NCI-H524 treated with DMSO at 0.1 percent for 48 hours (cell line): ENCODE measurements at regions not wholly inside any gene's neighbourhood (a gene's known extent, or its start where the extent isn't known, plus 50 kb on each side); places are given as distances from the start of the nearest gene placed in this dataset.
A peak's percentile ranks its signal among the peaks of the same experiment; 100 is the strongest.
"Not testable (repeated sequence)": the region's sequence is repeated elsewhere in the genome, so short reads cannot be mapped to it uniquely, and the experiment has no call there.

Source experiments
- DNase-seq: peaks from one replicate; lab custom pipeline; 2025; lab: John Stamatoyannopoulos, UW

DNA sequence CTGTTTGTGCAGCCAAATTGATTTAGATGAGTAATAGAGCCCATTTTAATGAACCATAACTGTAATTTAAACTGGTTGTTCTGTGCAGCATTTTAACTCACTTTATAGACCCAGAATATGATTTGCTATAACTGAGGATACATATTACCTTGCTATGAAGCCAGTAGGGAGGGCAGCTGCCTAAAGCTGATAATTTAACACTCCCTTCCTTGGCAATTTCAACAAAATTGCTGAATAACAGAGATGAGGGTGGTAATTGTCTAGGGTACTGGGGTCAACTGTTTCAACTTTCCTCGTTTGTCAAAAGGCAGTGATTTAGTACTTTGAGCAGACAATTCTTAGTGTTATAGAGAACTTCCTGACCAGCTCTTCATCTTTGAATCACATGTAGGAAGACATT is 304.9 kb upstream of the POU1F1 start:
- DNase-seq: no peak

DNA sequence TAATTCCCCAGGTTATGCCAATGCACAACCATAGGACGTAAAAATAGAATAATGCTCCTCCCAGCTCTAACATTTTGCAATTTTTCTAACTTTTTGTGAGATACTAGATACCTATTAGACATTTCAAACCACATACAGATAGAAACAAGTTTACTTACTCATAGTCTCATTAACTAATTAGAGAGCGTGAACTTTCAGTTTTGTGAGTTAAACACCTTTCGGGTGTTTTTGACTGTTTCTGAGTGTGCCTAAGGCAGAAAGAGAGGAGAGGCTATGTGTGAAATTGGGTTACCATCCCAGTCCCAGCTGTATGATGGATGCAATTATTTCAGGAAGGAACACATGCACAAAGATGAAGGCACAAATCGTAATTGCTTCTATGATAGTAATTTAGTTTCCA is 300.4 kb upstream of the POU1F1 start:
- no peak for DNase-seq

GRCh38 chr3:87575550-87575949 is 299.2 kb upstream of the POU1F1 start:
- no peak for DNase-seq

GRCh38 chr3:87568331-87568730 is 291.9 kb upstream of the POU1F1 start:
- DNase-seq: no peak

GRCh38 chr3:87564438-87564837 is 288.1 kb upstream of the POU1F1 start:
- DNase-seq: no peak

DNA sequence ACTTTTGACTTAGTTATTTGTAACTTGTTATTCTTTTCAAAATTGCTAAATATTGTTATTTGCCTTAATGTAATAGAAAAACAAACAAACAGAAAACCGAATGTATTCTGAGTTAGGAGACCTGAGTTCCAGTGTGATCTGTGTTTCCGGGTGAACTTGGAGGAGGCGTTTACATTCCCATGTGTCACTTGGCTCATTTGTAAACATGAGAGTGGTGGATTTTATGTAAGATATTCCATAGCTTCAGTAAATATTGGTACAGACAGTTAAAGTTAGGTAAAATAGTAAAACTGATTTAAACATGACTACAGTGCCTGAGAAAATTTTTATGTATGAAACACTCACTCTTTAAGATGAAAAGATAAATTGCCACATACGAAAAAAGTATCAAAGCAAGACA is 287.3 kb upstream of the POU1F1 start:
- DNase-seq: no peak

- DNase-seq: no peak
Measured at GRCh38 chr3:87558492-87558891, 282.1 kb upstream of the POU1F1 start.

GRCh38 chr3:87555290-87555689 is 278.9 kb upstream of the POU1F1 start:
- DNase-seq: no peak

- no peak for DNase-seq
Measured at GRCh38 chr3:87553058-87553457, 276.7 kb upstream of the POU1F1 start.

DNA sequence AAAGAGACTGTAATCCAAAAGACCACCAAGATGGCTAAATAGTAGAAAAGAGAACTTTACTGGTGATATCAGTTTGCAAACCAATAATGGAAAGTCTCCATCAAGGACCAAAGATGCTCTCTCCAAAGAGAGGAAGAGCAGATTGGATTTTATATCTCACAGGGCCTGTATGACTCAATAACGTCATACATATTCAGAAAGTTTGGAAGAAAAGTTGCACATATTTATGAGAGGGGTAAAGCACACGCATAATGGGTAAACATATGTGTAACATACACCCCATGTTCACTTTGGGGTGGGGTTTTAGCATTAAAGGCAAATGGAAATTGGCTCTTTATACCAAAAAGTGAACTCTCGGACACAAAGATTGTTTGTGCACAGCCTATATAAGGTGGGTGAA is 274.5 kb upstream of the POU1F1 start:
- DNase-seq: no peak

DNA sequence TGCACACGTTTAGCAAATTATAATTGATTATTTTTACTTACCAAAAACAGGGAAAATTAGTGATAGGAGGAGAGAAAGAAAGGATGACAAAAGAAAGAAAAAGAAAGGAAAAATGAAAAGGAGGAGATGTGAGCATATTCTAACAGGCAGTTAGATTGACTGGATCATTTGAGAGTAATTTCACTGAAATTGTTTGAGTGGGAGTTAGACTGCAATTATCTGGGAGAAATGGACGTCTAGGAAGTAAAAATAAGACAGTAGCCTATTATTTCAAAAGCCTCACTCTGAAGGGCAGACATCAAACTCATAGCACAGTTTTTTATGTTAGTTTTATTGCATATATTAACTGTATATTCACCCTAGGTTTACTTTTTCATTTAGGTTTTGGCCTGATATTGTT is 272.8 kb upstream of the POU1F1 start:
- no peak for DNase-seq

DNA sequence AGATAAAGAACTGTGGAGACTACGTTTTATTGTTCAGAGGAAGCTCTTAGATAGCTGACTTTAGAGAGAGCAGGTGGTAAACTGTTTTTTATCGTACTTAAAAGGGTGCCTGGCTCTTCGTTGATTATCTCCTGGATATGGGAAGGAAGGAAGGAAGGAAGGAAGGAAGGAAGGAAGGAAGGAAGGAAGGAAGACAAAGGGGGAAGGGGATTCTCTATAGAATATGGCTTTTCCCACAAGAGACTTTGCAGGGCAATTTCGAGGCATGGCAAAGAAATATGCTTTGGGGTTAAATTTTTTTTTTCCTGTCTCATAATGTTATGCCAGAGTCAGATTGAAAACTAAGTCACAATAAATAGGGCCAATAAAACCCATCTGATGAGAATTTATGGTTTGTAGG is 271.9 kb upstream of the POU1F1 start:
- no peak for DNase-seq

- DNase-seq: no peak
Measured at GRCh38 chr3:87546216-87546615, 269.8 kb upstream of the POU1F1 start.

- not testable (repeated sequence) for DNase-seq
Measured at GRCh38 chr3:87543408-87543807, 267.0 kb upstream of the POU1F1 start.

DNA sequence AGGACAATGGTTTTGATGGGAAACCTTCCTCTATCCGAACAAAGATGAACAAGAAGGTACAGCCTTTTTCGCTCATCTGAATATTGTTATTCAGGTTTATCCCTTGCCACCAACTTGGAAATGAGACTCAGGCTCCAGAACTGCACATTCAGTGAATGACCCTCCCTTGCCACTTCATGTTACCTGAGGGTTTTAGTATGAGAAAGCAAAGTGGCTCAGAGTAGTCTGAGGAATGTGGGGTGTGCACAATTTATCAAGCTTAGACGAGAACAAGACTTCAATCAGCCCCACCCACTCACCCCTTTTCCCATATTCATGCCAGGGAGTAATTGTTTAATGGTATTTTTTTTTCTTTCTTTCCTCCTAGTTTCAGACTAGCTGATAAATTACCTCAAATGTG is 265.3 kb upstream of the POU1F1 start:
- DNase-seq: no peak

DNA sequence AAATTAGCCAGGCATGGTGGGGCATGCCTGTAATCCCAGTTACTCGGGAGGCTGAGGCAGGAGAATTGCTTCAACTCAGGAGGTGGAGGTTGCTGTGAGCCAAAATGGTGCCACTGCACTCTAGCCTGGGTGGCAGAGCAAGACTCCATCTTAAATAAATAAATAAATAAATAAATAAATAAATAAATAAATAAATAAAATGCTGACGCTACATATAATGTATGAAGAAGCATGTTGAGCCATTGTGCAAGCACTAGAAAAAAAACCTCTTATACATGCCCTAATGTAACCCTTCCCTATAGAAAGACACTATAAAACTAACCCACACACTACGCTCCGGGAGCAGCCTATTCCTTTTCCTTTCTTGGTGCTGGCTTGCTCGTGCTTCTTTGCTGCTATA is 262.3 kb upstream of the POU1F1 start:
- not testable (repeated sequence) for DNase-seq

- DNase-seq: peak; percentile 15
Measured at GRCh38 chr3:87509401-87509800, 233.0 kb upstream of the POU1F1 start.

DNA sequence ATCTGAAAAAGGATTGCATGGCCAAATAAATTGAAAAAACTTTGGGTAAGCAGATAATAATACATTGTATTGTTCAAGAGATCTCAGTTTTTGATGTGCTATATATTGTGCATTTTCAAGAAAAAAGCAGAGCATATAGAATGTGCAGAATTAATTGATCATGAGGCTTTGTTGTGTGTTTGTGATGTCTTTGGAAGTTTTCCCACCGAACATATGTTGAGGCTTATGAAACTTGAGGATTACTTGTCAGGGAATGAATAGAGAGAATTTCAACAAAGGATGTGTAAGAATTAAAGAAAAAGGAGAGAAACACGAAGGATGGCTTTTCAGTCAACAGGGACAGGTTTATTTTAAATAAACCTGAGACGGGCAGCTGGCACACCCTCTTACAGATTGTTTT is 232.5 kb upstream of the POU1F1 start:
- no peak for DNase-seq

DNA sequence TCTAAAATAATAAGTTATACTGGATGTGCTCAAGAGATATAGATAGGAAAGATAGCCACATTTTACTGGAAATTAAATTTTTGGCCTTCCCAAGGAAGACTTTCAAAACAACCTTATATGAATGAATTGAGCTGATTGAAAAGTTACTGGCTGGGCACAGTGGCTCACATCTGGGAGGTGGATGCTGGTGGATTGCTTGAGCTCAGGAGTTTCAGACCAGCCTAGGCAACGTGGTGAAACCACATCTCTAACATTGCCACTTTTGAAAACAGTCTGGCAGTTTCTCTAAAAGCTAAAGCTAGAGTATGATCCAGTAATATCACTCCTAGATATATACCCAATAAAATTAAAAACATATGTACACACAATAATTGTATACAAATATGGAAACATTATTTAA is 231.4 kb upstream of the POU1F1 start:
- DNase-seq: no peak

- DNase-seq: no peak
Measured at GRCh38 chr3:87503900-87504498, 227.6 kb upstream of the POU1F1 start.

DNA sequence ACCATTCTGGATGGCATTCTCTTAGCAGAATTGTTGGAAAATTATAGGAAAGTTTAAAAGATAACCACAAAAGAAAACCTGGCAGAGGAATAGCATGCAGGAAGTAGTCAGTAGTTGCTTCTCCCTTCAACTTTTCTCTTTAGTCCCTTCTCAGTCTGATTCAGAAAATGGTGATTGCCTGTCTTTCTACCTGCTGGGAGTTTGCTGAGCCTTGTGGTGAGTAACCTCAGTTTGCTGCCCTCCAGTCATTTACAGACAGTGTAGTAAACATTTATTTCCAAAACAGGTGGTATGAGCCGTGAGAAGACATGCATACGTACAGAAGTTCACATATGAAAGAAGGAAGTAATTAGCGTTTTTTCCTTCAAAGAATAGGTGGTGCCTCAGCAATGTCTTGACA is 224.7 kb upstream of the POU1F1 start:
- no peak for DNase-seq

- DNase-seq: no peak
Measured at GRCh38 chr3:87498358-87499080, 222.1 kb upstream of the POU1F1 start.

DNA sequence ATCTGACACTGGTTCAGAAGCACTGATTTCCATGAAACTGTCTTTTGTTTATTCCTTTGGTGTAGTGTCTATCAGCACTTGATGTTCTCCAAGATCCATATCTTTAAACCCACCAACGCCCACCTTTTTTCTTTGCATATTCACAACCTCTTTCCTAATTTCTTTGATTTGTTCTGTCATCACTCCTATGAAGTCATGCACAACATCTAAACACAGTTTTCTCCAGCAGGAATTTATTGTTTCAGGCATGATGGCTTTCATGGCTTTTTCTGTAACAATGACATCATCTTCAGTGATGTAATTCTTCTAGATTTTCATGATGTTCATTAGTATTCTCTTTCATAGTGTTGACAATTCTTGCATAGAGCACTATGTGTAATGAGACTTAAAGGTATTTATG is 219.6 kb upstream of the POU1F1 start:
- no peak for DNase-seq

DNA sequence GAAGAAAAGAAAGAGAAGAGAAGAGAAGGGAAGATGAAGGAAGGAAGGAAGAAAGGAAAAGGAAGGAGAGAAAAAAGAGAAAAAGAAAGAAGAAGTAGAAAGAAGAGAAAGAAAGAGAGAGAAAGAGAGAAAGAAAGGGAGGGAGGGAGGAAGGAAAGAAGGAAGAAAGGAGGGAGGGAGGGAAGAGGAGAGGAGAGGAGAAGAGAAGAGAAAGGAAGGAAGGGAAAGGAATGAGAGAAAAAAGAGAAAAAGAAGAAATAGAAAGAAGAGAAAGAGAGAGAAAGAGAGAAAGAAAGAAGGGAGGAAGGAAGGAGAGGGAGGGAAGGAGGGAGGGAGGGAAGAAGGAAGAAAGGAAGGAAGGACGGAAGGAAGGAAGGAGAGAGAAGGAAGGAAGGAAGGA is 217.9 kb upstream of the POU1F1 start:
- no peak for DNase-seq
